HT1080 (cell line): ENCODE measurements at regions not wholly inside any gene's neighbourhood (a gene's known extent, or its start where the extent isn't known, plus 50 kb on each side); places are given as distances from the start of the nearest gene placed in this dataset.

ENCODE experiments used
- DNase-seq: peaks from one replicate; pipeline ENCODE4 v3.0.0-alpha.2; 2015; ENCODE audit warnings: low read depth

DNA sequence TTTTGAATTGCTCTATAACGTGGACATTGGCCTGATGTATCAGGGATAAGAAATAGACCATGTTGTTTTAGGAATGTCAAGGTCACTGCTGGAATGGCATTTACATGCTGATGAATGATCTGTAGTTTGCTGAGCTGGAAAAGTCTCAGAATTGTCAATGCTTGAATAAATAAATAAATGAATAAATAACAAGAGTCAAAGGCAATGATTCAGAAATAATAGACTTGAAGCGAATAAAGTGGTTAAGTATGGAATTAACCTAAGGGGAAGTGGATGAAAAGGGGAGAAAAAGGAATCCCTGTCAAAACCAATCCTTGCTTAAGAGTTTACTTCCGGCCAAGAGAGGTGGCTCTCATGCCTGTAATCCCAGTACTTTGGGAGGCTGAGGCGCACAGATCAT lies 1620.0 kb downstream of the SUCLG1 start:
- no peak for DNase-seq

DNA sequence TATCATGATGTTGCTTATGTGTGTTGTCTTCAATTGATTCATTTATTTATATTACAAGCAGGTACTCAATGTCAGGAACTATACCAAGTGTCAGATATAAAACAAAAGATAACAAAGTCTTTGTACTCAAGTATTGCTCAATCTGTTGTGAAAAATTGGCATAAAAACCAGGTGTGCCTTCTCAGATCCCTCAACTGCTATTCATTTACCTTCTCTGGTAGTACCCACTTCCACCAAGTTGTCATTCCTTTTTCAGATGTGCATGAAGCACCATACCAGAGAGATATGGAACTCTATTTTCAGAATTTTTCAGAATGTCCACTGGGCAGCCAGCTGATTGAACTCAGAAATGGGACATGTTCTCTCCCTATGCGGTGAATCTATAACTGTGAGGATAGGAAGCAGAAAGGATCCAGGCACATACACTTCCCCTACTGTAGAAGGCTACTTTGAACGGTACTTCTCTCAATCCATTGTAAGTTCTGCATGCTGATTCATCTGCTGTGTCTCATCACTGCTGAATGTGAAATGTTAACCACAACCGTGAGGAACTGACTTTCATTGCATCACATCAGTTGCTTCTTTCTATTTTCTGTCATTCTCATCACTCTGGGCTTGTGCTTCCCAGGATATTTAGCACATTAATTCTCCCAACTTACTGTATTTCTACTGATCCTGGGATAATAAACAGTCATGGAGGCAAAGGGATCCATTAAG lies 1621.3 kb downstream of the SUCLG1 start:
- DNase-seq: peak; percentile 91

DNA sequence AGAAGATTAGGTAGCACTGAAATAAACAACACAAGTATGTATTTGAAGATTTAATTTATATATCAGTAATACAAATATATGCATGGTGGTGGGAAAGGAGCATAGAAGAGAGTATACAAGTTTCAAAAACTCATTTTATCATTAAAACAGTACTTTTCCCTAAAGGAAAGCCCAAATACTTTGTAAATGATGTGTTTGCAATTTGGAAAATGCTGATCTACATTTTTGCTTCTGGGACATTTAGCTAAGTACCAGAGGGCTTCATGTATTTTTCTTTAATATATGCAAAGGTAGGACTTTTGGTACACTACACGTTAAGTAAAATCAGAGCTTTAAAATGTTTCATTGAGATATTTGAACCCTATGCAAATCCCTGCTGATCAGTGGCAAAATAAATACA lies 1624.2 kb downstream of the SUCLG1 start:
- DNase-seq: no peak

DNA sequence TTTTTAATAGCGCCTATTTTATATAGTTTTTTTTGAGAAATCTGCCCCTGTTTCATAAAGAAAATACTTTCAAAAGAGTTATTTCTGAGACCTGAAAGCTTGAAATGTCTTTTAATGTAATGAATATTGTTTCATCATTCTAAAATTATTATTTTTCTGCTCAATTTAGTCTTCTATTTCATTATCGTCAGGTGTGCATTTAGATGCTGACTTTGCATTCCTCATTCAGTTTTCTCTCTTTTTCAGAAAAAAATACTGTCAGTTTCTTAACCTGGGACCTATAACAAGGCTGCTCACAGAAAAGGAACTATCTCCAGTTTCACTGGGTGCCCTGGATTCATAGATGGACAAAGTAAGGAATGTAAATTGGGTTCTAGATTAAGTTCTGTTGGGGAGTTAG lies 1631.7 kb downstream of the SUCLG1 start:
- no peak for DNase-seq

DNA sequence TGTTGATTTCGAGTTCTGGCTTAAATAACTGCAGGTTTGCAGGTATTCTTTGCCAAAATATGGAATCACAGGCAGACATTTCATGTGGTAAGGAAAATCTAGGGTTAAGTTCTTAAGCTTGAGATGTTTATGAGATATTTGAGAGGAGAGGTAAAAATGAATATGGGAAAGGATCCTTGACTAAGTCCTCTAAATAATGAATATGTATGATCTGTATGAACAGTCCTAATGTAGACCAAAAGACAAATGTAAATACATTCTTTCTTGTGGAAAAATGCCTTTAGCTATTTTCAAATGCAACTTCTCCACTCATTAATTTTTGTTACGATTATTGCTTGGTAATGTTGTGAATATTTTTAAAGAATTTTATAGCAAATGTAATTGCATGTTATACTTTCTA lies 1632.6 kb downstream of the SUCLG1 start:
- DNase-seq: no peak

DNA sequence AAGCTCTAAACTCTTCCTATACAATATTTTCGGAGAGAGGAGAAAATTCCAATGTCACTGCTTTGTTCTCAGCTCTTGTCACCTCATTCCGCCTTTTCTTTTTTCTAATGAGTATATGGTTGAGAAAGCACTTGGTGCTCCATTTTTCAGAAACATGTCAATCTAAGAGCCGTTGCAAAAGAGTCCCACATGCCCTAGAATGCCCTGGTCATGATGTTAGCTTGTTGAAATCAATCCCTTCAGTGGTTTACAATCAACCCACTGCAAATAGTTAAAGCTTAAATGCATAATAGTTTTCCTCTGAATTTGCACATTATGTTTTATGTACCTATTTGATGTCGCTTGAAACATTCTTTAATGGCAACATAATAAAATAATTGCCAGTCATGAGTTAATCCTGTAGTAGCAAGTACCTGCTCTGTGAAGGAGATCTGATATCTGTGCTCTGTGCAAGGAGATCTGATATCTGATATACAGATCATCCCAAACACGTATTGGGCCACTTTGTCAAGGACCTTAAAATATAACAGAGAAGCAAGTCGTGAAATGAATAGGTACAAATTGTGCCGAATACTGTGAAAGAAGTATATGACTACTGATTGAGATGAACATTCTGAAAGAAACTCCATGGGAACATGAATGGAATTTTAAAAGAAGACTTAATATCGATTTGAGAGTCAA lies 1633.5 kb downstream of the SUCLG1 start:
- no peak for DNase-seq

DNA sequence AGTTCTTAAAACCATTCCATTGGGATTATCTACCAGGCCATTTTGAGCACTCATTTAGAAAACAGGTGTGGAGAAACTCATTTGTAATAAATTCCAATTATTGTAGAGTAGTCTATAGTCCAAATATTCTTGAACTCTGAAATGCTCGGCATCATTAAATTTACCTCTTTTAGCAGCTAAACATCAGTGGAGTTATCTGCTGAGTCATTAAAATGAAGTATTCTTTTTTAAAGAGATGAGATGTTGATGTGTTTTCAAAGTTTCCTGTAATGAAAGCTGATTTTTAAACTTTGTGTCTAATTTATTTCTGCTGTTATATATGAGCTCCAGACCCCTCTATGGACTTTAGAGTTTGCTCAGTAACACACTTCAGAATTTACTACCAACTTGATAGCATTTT lies 1635.2 kb downstream of the SUCLG1 start:
- no peak for DNase-seq

DNA sequence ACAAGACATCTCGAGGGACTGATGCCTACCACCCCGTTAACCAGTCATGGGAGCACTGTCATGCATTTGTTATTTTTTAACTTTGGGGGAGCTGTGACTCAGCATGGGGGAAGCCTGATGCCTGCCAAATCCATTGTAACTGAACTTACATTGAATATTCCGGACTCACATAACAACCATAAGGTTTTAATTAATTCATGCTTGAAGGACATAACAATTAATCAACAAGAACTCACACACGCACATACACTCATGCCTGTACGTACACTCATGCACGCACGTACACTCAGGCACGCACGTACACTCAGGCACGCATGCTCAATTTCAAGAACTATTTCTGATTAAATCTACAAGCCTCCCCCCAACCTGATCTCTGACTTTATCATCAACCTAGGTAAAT lies 1639.1 kb downstream of the SUCLG1 start:
- DNase-seq: no peak

DNA sequence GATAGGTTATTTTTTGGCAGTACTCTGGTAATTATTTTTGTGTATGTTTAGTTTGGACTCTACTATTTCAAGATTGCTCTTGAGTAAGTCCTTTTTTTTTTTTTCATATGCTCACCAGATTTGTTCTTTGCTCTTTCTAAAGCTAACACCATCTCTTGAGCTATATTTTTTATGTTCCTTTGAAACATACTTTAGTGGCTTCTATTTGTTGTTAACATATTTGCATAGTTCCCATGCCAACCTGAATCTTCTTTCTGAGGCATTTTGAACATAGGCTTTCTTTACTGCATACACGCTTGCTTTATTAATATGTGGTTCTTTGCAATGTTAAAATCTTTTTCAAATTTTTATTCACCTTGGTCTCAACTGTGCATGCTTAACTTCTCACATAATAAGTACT lies 1644.9 kb downstream of the SUCLG1 start:
- no peak for DNase-seq

DNA sequence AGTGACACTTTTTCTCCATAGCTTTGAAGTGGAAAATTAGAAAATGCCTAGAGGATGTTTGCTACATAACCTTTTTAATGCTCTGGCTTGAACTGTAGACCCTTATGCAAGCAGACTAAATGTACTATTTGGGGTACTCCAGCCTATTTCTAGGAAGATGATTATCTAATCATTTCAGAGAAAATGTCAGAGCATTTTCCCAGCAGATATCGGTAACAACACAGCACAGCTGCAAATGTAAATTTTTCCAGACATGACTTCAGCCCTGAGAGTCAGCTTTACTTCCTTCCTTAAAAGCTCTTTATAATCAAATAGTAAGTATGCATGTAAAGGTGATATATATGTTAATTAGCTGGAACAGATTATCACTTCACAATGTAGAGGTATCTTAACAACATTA lies 1647.1 kb downstream of the SUCLG1 start:
- DNase-seq: no peak

DNA sequence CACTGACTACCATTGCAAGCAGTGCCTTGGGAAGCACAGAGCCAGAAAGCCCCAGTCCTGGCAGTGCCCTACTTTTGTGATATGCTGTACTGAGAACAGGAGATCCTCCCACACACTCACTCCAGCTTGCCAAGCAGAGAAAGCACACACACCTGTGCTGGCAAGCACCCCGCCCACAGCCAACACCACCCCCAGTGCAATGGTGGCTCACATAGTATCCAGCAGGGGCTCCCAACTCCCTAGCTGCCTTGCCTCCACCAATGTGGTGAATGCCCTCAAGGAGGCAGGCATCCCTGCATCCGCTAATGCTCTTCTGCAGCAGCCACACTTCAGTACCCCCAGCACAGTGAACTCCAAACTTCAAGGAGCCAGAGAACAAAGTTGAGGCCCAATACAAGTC lies 1655.8 kb downstream of the SUCLG1 start:
- no peak for DNase-seq

DNA sequence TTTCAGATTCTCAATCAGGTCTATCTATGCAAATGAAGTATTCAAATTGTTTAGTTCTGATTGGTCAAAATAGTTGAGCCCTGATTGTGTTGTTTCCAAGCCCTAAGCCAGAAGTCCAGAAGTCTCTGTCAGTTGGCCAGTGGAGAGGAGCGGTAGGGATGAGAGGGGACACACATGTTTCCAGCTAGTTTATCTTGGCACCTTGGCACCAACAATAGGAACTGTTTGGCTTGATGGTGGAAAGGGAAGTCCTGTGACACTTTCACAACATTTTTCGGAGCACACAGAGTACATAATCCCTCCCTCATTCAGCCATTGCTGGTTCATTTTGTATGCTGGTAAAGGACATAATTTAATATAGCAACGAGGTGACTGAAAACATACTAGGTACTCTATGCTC lies 1661.6 kb downstream of the SUCLG1 start:
- DNase-seq: no peak

DNA sequence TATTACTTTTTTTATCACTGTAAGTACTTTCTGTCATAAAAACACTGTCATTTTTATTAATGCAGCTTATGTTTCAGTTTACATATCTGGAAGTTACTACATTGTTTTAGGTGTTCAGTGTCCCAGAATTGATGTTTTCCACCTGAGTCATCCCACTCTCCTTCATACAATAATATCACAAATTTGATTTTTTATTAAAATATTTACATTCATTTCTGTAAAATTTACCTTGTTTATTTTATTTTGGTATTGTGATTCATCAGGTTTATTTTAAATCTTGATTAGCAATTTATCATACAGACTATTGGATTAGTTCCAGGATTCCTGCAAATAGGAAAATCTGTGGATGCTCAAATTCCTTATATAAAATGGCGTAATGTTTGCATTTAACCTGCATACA lies 1662.9 kb downstream of the SUCLG1 start:
- DNase-seq: no peak

DNA sequence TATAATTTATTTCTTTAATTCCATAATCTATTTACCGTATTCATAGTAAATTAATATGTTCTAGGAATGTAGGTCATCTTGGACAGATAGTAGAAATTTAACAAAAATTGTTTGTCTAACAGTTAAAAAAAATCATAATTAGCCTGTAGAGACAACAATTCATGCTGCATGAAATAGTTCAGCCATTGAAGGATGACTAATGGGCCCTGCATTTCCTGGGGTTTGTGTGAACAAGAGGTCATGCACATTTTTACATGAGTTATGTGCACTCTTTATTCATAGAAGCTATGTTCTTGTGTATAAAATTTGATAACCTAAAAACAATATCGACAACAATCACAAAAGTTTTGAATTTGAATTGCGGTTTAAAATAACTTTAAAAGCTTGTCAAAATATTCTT lies 1663.6 kb downstream of the SUCLG1 start:
- peak; percentile 71 for DNase-seq

DNA sequence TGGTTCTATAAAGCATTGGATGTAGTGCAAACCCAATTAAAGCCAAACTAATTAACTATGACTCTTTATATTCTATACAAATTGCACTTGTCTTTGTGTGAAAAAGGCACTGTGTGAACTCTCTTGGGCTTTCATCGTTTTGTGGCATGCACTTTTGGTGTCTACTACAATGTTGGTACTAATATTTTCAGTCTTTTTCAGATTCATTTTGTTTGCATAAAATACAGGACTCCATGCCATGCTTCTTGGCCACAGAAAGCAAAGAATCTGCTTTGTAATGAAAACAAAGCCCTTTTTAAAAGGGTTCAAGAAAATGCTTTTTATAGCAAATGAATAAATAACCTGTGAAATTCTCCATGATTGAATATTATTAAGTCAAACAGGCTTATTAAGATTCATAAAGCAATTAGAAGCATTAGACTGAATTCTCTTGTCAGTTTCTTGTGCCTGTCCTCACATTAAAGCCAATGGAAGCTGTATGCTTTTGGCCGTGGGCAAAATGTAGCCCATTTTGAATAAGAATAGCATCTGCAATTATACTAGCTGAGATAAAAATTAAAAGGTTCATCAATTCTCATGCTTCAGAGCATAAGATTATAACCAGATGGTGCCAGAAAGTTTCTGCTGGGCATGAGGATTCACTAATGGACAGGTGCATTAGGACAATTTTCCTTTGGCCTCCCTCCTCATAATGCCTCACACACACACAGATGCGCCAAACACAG lies 1665.2 kb downstream of the SUCLG1 start:
- no peak for DNase-seq

DNA sequence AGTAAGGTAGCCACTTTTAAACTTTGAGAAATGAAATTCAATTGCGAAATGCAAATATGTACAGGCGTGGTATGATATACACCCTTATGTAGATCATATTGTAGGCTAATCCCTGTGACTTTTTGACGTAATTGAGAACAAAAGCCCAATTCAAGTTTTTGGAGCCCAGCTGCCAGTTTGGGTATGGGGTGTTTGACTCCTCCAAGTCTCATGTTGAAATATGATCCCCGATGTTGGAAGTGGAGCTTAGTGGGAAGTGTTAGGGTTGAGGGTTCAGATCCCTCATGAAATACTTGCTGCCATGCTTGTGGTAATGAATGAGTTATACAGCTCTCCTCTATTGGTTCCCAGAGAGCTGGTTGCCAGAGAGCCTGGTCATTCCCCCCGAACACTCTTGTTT lies 1666.8 kb downstream of the SUCLG1 start:
- no peak for DNase-seq

DNA sequence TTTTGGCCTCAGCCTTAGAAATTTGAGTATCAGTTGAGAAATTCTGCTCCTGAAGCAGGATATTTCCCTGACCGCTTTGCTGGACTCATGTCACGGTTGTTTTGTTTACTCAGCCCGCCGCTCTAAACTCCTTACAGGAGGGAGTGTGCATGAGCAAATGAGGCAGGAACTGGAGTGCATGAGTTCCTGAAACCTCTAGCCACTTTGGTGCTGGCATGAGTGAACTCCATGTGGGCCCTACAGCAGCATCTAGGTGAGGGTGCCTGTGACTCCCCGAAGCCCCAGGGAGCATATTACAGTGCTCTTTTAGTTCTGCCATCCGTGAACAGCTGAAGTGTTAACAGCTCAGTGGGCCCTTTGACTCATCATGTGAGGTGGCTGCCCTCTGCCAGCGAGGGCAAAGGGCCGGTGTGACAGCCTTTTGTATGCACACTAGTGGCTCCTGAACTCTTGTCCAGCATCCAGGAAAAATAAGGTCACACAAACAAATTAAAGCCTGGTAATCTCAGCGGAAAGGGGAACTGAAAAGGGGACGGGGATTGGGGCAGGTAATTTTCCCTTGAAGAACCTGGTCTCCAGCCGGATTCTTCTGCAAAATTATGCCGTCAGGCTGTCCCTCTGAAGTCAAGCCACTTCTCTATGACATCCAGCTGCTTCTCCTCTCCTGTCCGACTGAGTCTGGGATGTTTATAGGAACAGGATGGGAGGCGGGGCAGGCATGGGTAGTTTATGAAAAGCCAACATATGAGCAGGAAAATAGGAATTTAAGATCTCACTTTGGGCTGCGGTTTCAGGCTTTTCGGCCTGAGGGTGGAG lies 1668.7 kb downstream of the SUCLG1 start:
- DNase-seq: peak; percentile 53

DNA sequence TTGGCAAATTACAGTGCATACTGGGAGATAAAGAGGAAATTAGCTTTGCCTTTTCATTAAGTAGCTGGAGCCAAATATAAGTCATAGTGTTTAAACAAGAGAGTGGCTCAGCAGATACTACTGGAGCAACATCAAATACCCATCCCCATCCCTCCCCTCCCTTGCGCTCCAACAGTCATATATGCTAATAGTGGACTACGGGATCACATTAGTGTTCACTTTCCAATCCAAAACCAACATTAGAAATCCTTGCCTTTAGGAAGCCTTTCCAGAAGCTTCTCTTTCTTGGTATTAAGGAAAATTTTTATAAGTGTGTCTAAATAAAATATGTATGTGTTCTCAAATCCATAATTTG lies 1669.3 kb downstream of the SUCLG1 start:
- DNase-seq: no peak

DNA sequence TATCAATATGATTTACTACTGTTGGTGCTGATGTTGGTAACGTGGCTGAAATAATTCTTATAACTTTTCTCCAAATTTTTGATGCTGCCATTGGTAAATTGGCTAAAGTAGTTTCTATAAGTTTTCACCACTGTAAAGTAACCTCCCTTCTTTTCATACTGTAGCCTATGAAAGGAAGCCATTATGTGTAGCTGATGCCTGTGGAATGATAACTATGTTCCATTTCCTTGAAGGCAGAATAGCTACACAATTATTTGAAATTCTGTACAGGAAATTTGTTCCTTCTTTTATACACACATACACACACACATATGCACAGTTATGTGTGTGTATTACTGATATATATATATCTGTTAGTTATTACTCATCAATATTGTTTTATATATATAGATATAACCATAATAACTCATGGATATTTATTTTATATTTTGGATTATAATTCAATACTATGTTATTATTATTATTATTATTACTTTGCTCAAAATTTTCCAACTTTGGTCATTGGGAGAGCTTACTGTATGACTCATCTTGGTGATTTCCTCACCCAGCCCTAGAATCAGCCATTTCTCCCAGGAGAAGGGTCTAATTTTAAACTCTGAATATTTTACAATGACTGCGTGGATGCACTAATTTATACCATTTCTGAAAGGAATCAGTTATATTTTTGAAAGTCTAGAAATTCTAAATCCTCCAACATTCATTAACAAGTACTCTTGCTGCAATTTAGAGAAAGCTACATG lies 1677.7 kb downstream of the SUCLG1 start:
- DNase-seq: no peak

DNA sequence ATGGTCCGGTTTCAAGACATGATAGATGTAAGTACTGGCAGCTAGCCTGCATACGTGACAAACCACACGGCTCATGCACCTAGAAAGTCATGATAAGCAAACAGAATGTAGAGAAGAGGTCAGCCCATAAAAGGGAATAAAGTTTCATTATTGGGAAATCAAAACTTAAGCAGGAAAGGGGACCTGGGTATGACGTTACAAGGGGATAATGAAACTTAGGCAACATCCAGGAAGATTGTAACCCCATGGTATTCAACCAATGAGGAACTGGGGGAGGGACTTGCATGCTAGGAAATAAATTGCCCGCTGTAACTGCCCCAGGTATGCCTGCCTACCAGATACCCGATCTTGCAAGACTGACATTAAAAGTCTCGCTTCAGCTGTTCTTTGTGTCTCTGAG lies 1679.0 kb downstream of the SUCLG1 start:
- DNase-seq: peak; percentile 36

DNA sequence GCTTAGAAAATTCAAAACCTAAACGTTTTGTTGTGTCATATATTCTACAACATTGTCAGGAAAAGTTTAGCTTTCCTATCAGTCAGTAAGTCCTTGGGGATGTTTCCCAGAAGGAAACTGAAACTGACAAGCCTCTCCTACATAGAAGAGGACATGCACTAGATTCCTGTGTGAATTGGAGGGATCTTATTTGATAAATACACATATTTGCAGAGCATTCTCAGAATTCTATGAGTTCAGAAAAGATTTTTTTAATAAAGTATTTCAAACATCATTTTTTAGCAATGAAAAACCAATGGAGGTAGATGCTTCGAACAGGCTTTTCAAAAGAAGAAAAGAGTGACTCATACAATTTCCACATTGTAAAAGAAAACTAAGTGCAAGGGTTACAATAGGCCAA lies 1706.7 kb downstream of the SUCLG1 start:
- no peak for DNase-seq
